SK-N-SH (cell line): ENCODE measurements at regions not wholly inside any gene's neighbourhood (a gene's known extent, or its start where the extent isn't known, plus 50 kb on each side); places are given as distances from the start of the nearest gene placed in this dataset.

Experiments used
- CTCF ChIA-PET: fragments of 300-600, 350-600 bp; formaldehyde crosslinking; extraction: SDS; loops from one replicate; lab custom pipeline; 2021; lab: Yijun Ruan, JAX
- POLR2A ChIA-PET: fragments of 350-600 bp; sonication (Branson Sonifier 250); formaldehyde crosslinking; extraction: SDS; loops from one replicate; lab custom pipeline; 2020; ENCODE audit warnings: antibody characterized with exemption, inconsistent platforms; lab: Yijun Ruan, JAX
- DNase-seq: peaks from one replicate; pipeline ENCODE4 v3.0.0; 2012
- H2AFZ ChIP-seq: fragments of 200-600 bp; sonication (generic); 2 replicates; pipeline ENCODE4 v1.8.1; 2016; ENCODE audit warnings: antibody characterized with exemption, mild to moderate bottlenecking, low read depth
- H3F3A ChIP-seq: fragments of 200-600 bp; sonication (generic); replicated peaks from 2 replicates; pipeline ENCODE3; 2016; ENCODE audit warnings: antibody characterized with exemption, mild to moderate bottlenecking; ENCODE audit not compliant: insufficient read depth
- H3K27ac ChIP-seq, 2 experiments: fragments of 200-500 bp in 1 of 2; fragments of 200-600 bp in 1 of 2; sonication (Bioruptor generic) in 1 of 2; sonication (generic), shearing (Covaris generic) in 1 of 2; 2 replicates each; pipeline versions ENCODE4 v1.5.1 to v1.6.1; 2014 to 2016; ENCODE audit warnings: low read depth in 2 of 2, inconsistent platforms in 1 of 2, low read length in 1 of 2, mild to moderate bottlenecking in 1 of 2, mixed read lengths in 1 of 2
- H3K27me3 ChIP-seq: fragments of 200-600 bp; sonication (generic), shearing (Covaris generic); 2 replicates; pipeline ENCODE4 v1.6.1; 2016; ENCODE audit warnings: mixed run types; ENCODE audit not compliant: insufficient read depth
- H3K36me3 ChIP-seq, 2 experiments: fragments of 200-500 bp in 1 of 2; fragments of 200-600 bp in 1 of 2; sonication (Bioruptor generic) in 1 of 2; sonication (generic) in 1 of 2; replicated peaks in 1 of 2; 2 replicates each; pipeline versions ENCODE3 to v1.5.1; 2014 to 2016; ENCODE audit warnings: low read length in 1 of 2, mild to moderate bottlenecking in 1 of 2; ENCODE audit not compliant: insufficient read depth in 2 of 2, control insufficient read depth in 1 of 2
- H3K4me1 ChIP-seq, 2 experiments: fragments of 200-500 bp in 1 of 2; fragments of 200-600 bp in 1 of 2; sonication (Bioruptor generic) in 1 of 2; sonication (generic), shearing (Covaris generic) in 1 of 2; 2 replicates each; pipeline versions ENCODE4 v1.5.1 to v1.6.1; 2014 to 2016; ENCODE audit warnings: low read depth in 1 of 2, low read length in 1 of 2, mixed run types in 1 of 2; ENCODE audit not compliant: insufficient read depth in 2 of 2, control insufficient read depth in 1 of 2
- H3K4me2 ChIP-seq: fragments of 200-600 bp; sonication (generic), shearing (Covaris generic); 2 replicates; pipeline ENCODE4 v1.6.1; 2017; ENCODE audit warnings: mixed run types
- H3K4me3 ChIP-seq, 2 experiments: fragments of 200-500 bp in 1 of 2; fragments of 200-600 bp in 1 of 2; sonication (Bioruptor generic) in 1 of 2; sonication (generic), shearing (Covaris generic) in 1 of 2; 2 replicates each; pipeline versions ENCODE4 v1.5.1 to v1.8.1; 2014 to 2016; ENCODE audit warnings: low read depth in 2 of 2, inconsistent platforms in 1 of 2, low read length in 1 of 2, mild to moderate bottlenecking in 1 of 2, mixed read lengths in 1 of 2, moderate library complexity in 1 of 2
- H3K79me2 ChIP-seq: fragments of 200-600 bp; sonication (generic); 2 replicates; pipeline ENCODE4 v1.8.1; 2017; ENCODE audit warnings: mild to moderate bottlenecking; ENCODE audit not compliant: insufficient read depth
- H3K9ac ChIP-seq: fragments of 200-600 bp; sonication (generic); 2 replicates; pipeline ENCODE4 v1.6.1; 2017; ENCODE audit warnings: mixed run types
- H3K9me2 ChIP-seq: fragments of 200-600 bp; sonication (generic); 2 replicates; pipeline ENCODE4 v1.6.1; 2017; ENCODE audit warnings: mixed run types
- H3K9me3 ChIP-seq: fragments of 200-600 bp; sonication (generic); 2 replicates; pipeline ENCODE4 v1.6.1; 2017; ENCODE audit warnings: mixed run types, mild to moderate bottlenecking, moderate library complexity
- H4K20me1 ChIP-seq: fragments of 200-600 bp; sonication (generic); 2 replicates; pipeline ENCODE4 v1.6.1; 2017; ENCODE audit warnings: mild to moderate bottlenecking, mixed run types; ENCODE audit not compliant: insufficient read depth
- CTCF ChIP-seq: fragments of 200-600 bp; sonication (generic); IDR thresholded peaks from 2 replicates; pipeline ENCODE4 v1.6.1; 2017; ENCODE audit warnings: antibody characterized with exemption, mild to moderate bottlenecking, moderate library complexity
- FOXJ3 ChIP-seq: sonication (generic); formaldehyde crosslinking; IDR thresholded peaks from 2 replicates; pipeline ENCODE4 v1.5.1; 2020; ENCODE audit warnings: mild to moderate bottlenecking, missing genetic modification reagents
- GABPA ChIP-seq: IDR thresholded peaks from 2 replicates; pipeline ENCODE4 v1.4.0; 2012; ENCODE audit warnings: low read depth, mild to moderate bottlenecking
- GATA2 ChIP-seq: sonication (generic); formaldehyde crosslinking; IDR thresholded peaks from 2 replicates; pipeline ENCODE4 v1.5.0; 2020; ENCODE audit warnings: mild to moderate bottlenecking, missing genetic modification reagents
- IRF3 ChIP-seq: fragments of 150-350 bp; IDR thresholded peaks from 2 replicates; pipeline ENCODE4 v1.6.1; 2016; ENCODE audit warnings: mild to moderate bottlenecking, low read depth, low read length
- MXI1 ChIP-seq: IDR thresholded peaks from 2 replicates; pipeline ENCODE4 v1.6.1; 2012; ENCODE audit warnings: mild to moderate bottlenecking, low read depth, low read length, improper control_type of control experiment
- NRF1 ChIP-seq: IDR thresholded peaks from 2 replicates; pipeline ENCODE4 v1.6.1; 2012; ENCODE audit warnings: low read depth, mild to moderate bottlenecking, low read length
- PBX3 ChIP-seq: IDR thresholded peaks from 2 replicates; pipeline ENCODE4; 2012
- POLR2AphosphoS5 ChIP-seq: IDR thresholded peaks from 2 replicates; pipeline ENCODE4 v1.6.1; 2012; ENCODE audit warnings: low read depth, low read length
- RCOR1 ChIP-seq: fragments of 150-350 bp; IDR thresholded peaks from 2 replicates; pipeline ENCODE4 v1.6.1; 2017; ENCODE audit warnings: antibody characterized with exemption, low read length
- RFX5 ChIP-seq: IDR thresholded peaks from 2 replicates; pipeline ENCODE4 v1.6.1; 2012; ENCODE audit warnings: mild to moderate bottlenecking, improper control_type of control experiment, low read length
- RXRA ChIP-seq: IDR thresholded peaks from 2 replicates; pipeline ENCODE4 v1.4.0; 2012; ENCODE audit warnings: low read depth, mild to moderate bottlenecking, borderline replicate concordance
- SMC3 ChIP-seq: IDR thresholded peaks from 2 replicates; pipeline ENCODE4 v1.6.1; 2012; ENCODE audit warnings: low read depth, low read length, improper control_type of control experiment
- TAF1 ChIP-seq: IDR thresholded peaks from 2 replicates; pipeline ENCODE4 v1.6.1; 2012; ENCODE audit warnings: low read depth, mild to moderate bottlenecking, low read length, moderate library complexity, borderline replicate concordance
- USF1 ChIP-seq: IDR thresholded peaks from 2 replicates; pipeline ENCODE4 v1.4.0; 2012; ENCODE audit warnings: low read depth, borderline replicate concordance
- YY1 ChIP-seq: IDR thresholded peaks from 2 replicates; pipeline ENCODE4 v1.4.0; 2012; ENCODE audit warnings: low read depth, mild to moderate bottlenecking
- ZBTB33 ChIP-seq: IDR thresholded peaks from 2 replicates; pipeline ENCODE4 v1.4.0; 2012; ENCODE audit warnings: low read depth, borderline replicate concordance
- WGBS: methylation state at CpG from one replicate; pipeline ENCODE4 v1.1.6; 2017; ENCODE audit warnings: low lambda C conversion rate; 5-methylcytosine and 5-hydroxymethylcytosine counted together

- Histone ChIP-seq H3K27me3 (no peaks in the 10 kb centered on the region), H3K9me2 (no peaks in the 10 kb centered on the region), H3K4me1 (peaks cover 9 to 20% of the 10 kb centered on the region in 2 experiments; a peak in 3 of 4 replicates), H3K36me3 (no peaks in the 10 kb centered on the region), H3K4me2 (peak overlapping the region; percentile 16; the same call in 1 of the 2 replicates), H2AFZ (no peak overlapping the region), H3K27ac (no peak overlapping the region), H3K9me3 (no peaks in the 10 kb centered on the region), H3K79me2 (0 out of 2 replicates have a peak, but pooled peaks cover 5% of the 10 kb centered on the region), H4K20me1 (no peaks in the 10 kb centered on the region), H3F3A (peaks cover 3% of the 10 kb centered on the region), H3K9ac (no peak overlapping the region), H3K4me3 (no peak overlapping the region)
- 91% methylated on average over 4 of the region's 11 CpGs for WGBS
- ChIA-PET CTCF (interaction anchor here (0.6 to 1.3 kb wide), 3 partner anchors 41 to 102 kb away, joined by 3 to 4 read pairs (median 3); no protein-coding TSS in a partner anchor), POLR2A (no interaction called here)
- no peak for DNase-seq
- TF ChIP-seq TAF1 (no peak), SMC3 (no peak), FOXJ3 (CRISPR knock-in tag) (no peak), RXRA (no peak), YY1 (no peak), POLR2AphosphoS5 (no peak), MXI1 (no peak), RFX5 (no peak), PBX3 (no peak)
Measured at GRCh38 chr12:123083661-123084571, 67.0 kb downstream of the PITPNM2 start.

GRCh38 chr12:123080634-123081033 is 70.3 kb downstream of the PITPNM2 start:
- Histone ChIP-seq H3K4me1 (peaks cover 15 to 41% of the 10 kb centered on the region in 2 experiments), H3K9me2 (no peaks in the 10 kb centered on the region), H3K9me3 (no peaks in the 10 kb centered on the region), H3K79me2 (no peaks in the 10 kb centered on the region), H3K27ac (no peak overlapping the region), H3K4me3 (no peak overlapping the region), H4K20me1 (no peaks in the 10 kb centered on the region), H3K36me3 (no peaks in the 10 kb centered on the region), H3K27me3 (no peaks in the 10 kb centered on the region), H3K4me2 (no peak overlapping the region), H3K9ac (no peak overlapping the region), H2AFZ (no peak overlapping the region), H3F3A (no peaks in the 10 kb centered on the region)
- CTCF ChIA-PET = interaction anchor here (1.9 kb wide), 1 partner anchor 37 kb away, joined by 4 read pairs; no protein-coding TSS in a partner anchor
- POLR2A ChIA-PET = interaction anchor here (0.5 kb wide), 1 partner anchor 109 kb away, joined by 3 read pairs; no protein-coding TSS in a partner anchor
- DNase-seq = no peak
- WGBS = 95% methylated on average over 3 of the region's 4 CpGs
- TF ChIP-seq GATA2 (CRISPR knock-in tag) (no peak), ZBTB33 (no peak), CTCF (no peak), NRF1 (no peak), USF1 (no peak), IRF3 (no peak), YY1 (no peak), GABPA (no peak), RCOR1 (no peak), PBX3 (no peak), POLR2AphosphoS5 (no peak)
